ENCODE measurements at regions not wholly inside any gene's neighbourhood (a gene's known extent, or its start where the extent isn't known, plus 50 kb on each side); places are given as distances from the start of the nearest gene placed in this dataset.

GRCh38 chr14:105838591-105839424 is 312.4 kb downstream of the TMEM121 start:
- no peak for TF ChIP-seq CTCF (conservative IDR thresholded peaks at IDR 0.05; ENCODE audit: low read depth, low read length)
- no peak overlapping the region for H3K4me3 ChIP-seq (ENCODE audit: low read depth, low read length)
- no peak for DNase-seq (ENCODE audit: low read depth)

GRCh38 chr14:105839425-105840265 is 313.3 kb downstream of the TMEM121 start:
- no peak overlapping the region for H3K4me3 ChIP-seq (ENCODE audit: low read depth, low read length)
- TF ChIP-seq CTCF (conservative IDR thresholded peaks at IDR 0.05; ENCODE audit: low read depth, low read length), result no peak
- no peak for DNase-seq (ENCODE audit: low read depth)

- DNase-seq (ENCODE audit: low read depth), result no peak
- no peak for TF ChIP-seq CTCF (conservative IDR thresholded peaks at IDR 0.05; ENCODE audit: low read depth, low read length)
- H3K4me3 ChIP-seq (ENCODE audit: low read depth, low read length), result no peak overlapping the region
These were observed 314.1 kb downstream of the TMEM121 start for GRCh38 chr14:105840266-105841021.

- no peak for TF ChIP-seq CTCF (conservative IDR thresholded peaks at IDR 0.05; ENCODE audit: low read depth, low read length)
- no peak for DNase-seq (ENCODE audit: low read depth)
- H3K4me3 ChIP-seq (ENCODE audit: low read depth, low read length), result no peak overlapping the region
These were observed 314.9 kb downstream of the TMEM121 start for GRCh38 chr14:105841022-105842009.

GRCh38 chr14:105842105-105842504 is 315.7 kb downstream of the TMEM121 start:
- TF ChIP-seq CTCF (conservative IDR thresholded peaks at IDR 0.05; ENCODE audit: low read depth, low read length), result no peak
- H3K4me3 ChIP-seq (ENCODE audit: low read depth, low read length), result no peak overlapping the region
- no peak for DNase-seq (ENCODE audit: low read depth)
